Liver (tissue), 2 donors: ENCODE measurements at regions not wholly inside any gene's neighbourhood (a gene's known extent, or its start where the extent isn't known, plus 50 kb on each side); places are given as distances from the start of the nearest gene placed in this dataset.
"Not testable (repeated sequence)": the region's sequence is repeated elsewhere in the genome, so short reads cannot be mapped to it uniquely, and the experiment has no call there.

Experiments
- YY1 ChIP-seq: IDR thresholded peaks from 2 replicates; pipeline ENCODE4 v1.6.1; 2016; ENCODE audit warnings: antibody characterized with exemption, mild to moderate bottlenecking
- TF ChIP-seq, protein P1 (sequence below): IDR thresholded peaks from 2 replicates; pipeline ENCODE4 v1.6.1; 2016; ENCODE audit warnings: antibody characterized with exemption
- TF ChIP-seq, protein P2 (sequence below): fragments of 150-350 bp; IDR thresholded peaks from 2 replicates; pipeline ENCODE4 v1.5.1; 2017; ENCODE audit warnings: improper control_type of control experiment, low read depth, low read length; ENCODE audit not compliant: missing input control
- TF ChIP-seq, protein P3 (sequence below): IDR thresholded peaks from 2 replicates; pipeline ENCODE4 v1.6.1; 2016; ENCODE audit warnings: antibody characterized with exemption, mild to moderate bottlenecking
- donor health status: healthy.

DNA sequence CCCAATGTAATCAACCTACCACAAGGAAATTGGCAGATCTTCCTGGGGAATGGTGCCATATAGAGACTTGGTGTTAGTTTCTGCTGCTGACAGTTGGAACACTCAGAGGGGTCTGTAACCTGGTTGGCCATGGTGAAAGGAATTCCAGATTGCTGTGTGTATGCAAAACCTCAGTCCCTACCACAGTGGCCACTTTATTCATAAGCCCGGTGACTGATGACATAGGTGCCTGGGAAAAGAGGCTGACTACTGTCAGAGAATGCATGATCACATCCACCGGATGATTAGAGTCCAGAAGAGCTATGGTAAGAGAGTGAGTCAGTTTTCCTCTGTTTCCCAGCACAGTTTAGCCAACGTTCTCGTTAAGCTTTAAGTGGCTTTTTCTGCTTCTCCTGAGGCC is 156.8 kb upstream of the NPAP1 start:
- TF ChIP-seq YY1 = not testable (repeated sequence)
- TF ChIP-seq, protein P1, sequence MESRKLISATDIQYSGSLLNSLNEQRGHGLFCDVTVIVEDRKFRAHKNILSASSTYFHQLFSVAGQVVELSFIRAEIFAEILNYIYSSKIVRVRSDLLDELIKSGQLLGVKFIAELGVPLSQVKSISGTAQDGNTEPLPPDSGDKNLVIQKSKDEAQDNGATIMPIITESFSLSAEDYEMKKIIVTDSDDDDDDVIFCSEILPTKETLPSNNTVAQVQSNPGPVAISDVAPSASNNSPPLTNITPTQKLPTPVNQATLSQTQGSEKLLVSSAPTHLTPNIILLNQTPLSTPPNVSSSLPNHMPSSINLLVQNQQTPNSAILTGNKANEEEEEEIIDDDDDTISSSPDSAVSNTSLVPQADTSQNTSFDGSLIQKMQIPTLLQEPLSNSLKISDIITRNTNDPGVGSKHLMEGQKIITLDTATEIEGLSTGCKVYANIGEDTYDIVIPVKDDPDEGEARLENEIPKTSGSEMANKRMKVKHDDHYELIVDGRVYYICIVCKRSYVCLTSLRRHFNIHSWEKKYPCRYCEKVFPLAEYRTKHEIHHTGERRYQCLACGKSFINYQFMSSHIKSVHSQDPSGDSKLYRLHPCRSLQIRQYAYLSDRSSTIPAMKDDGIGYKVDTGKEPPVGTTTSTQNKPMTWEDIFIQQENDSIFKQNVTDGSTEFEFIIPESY = not testable (repeated sequence)
- TF ChIP-seq, protein P2, sequence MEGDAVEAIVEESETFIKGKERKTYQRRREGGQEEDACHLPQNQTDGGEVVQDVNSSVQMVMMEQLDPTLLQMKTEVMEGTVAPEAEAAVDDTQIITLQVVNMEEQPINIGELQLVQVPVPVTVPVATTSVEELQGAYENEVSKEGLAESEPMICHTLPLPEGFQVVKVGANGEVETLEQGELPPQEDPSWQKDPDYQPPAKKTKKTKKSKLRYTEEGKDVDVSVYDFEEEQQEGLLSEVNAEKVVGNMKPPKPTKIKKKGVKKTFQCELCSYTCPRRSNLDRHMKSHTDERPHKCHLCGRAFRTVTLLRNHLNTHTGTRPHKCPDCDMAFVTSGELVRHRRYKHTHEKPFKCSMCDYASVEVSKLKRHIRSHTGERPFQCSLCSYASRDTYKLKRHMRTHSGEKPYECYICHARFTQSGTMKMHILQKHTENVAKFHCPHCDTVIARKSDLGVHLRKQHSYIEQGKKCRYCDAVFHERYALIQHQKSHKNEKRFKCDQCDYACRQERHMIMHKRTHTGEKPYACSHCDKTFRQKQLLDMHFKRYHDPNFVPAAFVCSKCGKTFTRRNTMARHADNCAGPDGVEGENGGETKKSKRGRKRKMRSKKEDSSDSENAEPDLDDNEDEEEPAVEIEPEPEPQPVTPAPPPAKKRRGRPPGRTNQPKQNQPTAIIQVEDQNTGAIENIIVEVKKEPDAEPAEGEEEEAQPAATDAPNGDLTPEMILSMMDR = not testable (repeated sequence)
- TF ChIP-seq, protein P3, sequence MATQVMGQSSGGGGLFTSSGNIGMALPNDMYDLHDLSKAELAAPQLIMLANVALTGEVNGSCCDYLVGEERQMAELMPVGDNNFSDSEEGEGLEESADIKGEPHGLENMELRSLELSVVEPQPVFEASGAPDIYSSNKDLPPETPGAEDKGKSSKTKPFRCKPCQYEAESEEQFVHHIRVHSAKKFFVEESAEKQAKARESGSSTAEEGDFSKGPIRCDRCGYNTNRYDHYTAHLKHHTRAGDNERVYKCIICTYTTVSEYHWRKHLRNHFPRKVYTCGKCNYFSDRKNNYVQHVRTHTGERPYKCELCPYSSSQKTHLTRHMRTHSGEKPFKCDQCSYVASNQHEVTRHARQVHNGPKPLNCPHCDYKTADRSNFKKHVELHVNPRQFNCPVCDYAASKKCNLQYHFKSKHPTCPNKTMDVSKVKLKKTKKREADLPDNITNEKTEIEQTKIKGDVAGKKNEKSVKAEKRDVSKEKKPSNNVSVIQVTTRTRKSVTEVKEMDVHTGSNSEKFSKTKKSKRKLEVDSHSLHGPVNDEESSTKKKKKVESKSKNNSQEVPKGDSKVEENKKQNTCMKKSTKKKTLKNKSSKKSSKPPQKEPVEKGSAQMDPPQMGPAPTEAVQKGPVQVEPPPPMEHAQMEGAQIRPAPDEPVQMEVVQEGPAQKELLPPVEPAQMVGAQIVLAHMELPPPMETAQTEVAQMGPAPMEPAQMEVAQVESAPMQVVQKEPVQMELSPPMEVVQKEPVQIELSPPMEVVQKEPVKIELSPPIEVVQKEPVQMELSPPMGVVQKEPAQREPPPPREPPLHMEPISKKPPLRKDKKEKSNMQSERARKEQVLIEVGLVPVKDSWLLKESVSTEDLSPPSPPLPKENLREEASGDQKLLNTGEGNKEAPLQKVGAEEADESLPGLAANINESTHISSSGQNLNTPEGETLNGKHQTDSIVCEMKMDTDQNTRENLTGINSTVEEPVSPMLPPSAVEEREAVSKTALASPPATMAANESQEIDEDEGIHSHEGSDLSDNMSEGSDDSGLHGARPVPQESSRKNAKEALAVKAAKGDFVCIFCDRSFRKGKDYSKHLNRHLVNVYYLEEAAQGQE = not testable (repeated sequence)
